ENCODE measurements at regions not wholly inside any gene's neighbourhood (a gene's known extent, or its start where the extent isn't known, plus 50 kb on each side); places are given as distances from the start of the nearest gene placed in this dataset.

DNA sequence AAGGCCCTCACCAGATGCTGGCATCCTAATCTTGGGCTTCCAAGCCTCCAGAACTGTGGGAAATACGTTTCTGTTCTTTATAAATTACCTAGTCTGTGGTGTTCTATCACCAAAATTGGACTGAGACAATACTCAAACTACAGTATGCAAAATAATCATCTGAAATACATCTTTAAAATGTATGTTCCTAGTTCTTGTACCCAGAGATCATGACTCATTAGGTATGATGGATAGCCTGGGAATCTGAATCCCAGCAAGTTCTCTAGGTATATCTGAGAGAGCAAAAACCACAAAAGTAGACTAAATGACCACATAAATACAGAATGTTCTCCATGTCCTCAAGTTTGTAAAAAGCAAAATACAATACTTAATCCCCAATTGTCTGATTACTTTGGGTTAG lies 166.3 kb downstream of the YIPF5 start:
- Histone ChIP-seq H3K4me3 (replicated peaks; ENCODE audit: low read depth, low read length) (no peak overlapping the region), H3K36me3 (ENCODE audit: control insufficient read depth, insufficient read depth, low read length) (no peaks in the 10 kb centered on the region), H3K27me3 (replicated peaks; ENCODE audit: control insufficient read depth, insufficient read depth, low read length) (no peaks in the 10 kb centered on the region)
- TF ChIP-seq, protein P1, sequence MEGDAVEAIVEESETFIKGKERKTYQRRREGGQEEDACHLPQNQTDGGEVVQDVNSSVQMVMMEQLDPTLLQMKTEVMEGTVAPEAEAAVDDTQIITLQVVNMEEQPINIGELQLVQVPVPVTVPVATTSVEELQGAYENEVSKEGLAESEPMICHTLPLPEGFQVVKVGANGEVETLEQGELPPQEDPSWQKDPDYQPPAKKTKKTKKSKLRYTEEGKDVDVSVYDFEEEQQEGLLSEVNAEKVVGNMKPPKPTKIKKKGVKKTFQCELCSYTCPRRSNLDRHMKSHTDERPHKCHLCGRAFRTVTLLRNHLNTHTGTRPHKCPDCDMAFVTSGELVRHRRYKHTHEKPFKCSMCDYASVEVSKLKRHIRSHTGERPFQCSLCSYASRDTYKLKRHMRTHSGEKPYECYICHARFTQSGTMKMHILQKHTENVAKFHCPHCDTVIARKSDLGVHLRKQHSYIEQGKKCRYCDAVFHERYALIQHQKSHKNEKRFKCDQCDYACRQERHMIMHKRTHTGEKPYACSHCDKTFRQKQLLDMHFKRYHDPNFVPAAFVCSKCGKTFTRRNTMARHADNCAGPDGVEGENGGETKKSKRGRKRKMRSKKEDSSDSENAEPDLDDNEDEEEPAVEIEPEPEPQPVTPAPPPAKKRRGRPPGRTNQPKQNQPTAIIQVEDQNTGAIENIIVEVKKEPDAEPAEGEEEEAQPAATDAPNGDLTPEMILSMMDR (IDR thresholded peaks at IDR 0.05; ENCODE audit: insufficient read depth, low read length, poor library complexity, severe bottlenecking), result no peak
- no peak for DNase-seq (ENCODE audit: extremely low read depth, insufficient read length)

DNA sequence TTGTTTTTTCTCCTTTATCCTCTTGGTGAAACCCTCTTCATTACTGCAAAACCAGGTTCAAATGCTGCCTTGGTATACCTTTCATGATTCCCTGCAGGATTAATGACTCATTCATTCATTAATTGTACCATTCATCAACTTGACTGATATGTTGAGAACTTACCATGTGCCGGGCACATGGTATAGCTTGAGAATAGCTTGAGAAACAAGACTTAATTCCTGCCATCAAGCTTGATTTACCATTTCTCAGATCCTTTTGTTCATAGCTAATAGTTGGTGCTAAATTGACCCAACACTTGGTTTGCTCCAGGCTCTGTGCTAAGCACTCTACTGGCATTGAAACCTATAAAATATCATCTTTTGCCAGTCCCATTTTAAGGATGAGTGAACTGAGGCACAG lies 165.7 kb downstream of the YIPF5 start:
- no peaks in the 10 kb centered on the region for H3K36me3 ChIP-seq (ENCODE audit: control insufficient read depth, insufficient read depth, low read length)
- DNase-seq (ENCODE audit: extremely low read depth, insufficient read length), result no peak
- H3K27me3 ChIP-seq (replicated peaks; ENCODE audit: control insufficient read depth, insufficient read depth, low read length), result no peaks in the 10 kb centered on the region
- TF ChIP-seq, protein P1 (IDR thresholded peaks at IDR 0.05; ENCODE audit: insufficient read depth, low read length, poor library complexity, severe bottlenecking), result no peak
- no peak overlapping the region for H3K4me3 ChIP-seq (replicated peaks; ENCODE audit: low read depth, low read length)

DNA sequence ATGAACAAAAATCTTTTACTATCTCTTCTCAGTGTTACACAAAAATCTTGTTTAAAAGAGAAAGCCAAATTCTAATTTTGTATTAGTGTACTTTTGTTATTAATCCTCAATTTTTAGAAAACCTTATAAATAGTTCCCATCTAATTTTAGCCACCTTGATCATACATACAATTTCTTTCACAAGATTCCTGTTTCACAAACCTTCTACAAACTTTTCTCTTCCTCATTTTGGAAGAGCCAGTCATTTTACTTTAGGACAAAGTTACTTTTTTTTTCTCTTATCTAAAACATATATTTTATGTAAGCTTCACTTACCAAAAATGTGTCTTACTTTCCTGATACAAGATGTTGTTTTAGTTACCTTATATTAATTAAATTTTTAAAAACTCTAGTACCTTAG lies 161.3 kb downstream of the YIPF5 start:
- TF ChIP-seq, protein P1 (IDR thresholded peaks at IDR 0.05; ENCODE audit: insufficient read depth, low read length, poor library complexity, severe bottlenecking), result no peak
- no peak overlapping the region for H3K4me3 ChIP-seq (replicated peaks; ENCODE audit: low read depth, low read length)
- DNase-seq (ENCODE audit: extremely low read depth, insufficient read length), result no peak
- H3K36me3 ChIP-seq (ENCODE audit: control insufficient read depth, insufficient read depth, low read length), result no peaks in the 10 kb centered on the region
- H3K27me3 ChIP-seq (replicated peaks; ENCODE audit: control insufficient read depth, insufficient read depth, low read length), result no peaks in the 10 kb centered on the region

DNA sequence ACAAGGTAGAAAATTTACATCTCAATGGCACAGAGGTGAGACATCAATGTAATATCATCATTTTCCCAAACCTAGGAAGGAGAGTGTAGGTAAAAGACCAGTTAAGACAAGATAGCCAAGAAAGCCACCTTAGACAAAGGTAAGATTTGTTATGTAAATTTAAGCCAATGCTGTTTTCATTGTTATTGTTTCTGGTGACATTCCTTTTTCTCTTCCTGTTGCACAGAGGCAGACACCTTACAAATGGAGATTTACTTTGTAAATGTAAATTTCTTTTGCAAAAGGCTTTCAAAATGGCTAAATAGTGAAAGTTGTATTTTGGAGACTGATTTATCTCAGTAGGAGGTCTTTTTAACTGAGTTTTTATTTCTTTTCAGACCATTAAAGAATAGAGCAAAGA lies 159.1 kb downstream of the YIPF5 start:
- Histone ChIP-seq H3K36me3 (ENCODE audit: control insufficient read depth, insufficient read depth, low read length) (no peaks in the 10 kb centered on the region), H3K27me3 (replicated peaks; ENCODE audit: control insufficient read depth, insufficient read depth, low read length) (no peaks in the 10 kb centered on the region), H3K4me3 (replicated peaks; ENCODE audit: low read depth, low read length) (no peak overlapping the region)
- TF ChIP-seq, protein P1 (IDR thresholded peaks at IDR 0.05; ENCODE audit: insufficient read depth, low read length, poor library complexity, severe bottlenecking), result no peak
- no peak for DNase-seq (ENCODE audit: extremely low read depth, insufficient read length)

DNA sequence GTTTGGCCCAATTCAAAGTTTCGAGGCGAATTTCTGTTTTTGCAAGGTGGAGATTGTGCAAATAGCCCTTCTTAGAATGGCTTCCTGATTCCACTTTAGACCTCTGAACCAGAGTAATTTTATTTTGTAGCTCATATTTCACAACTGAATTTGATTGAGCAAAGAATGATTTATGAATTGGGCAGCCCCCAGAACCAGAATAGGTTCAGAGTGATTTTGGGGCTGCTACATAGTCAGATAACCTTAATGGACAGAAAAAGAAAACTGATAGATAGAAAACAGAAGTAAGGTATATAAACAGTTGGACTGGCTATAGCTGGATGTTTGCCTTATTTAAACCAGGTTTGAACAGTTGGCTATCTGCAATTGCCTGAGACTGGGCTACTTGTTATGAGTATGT lies 156.6 kb downstream of the YIPF5 start:
- TF ChIP-seq, protein P1 (IDR thresholded peaks at IDR 0.05; ENCODE audit: insufficient read depth, low read length, poor library complexity, severe bottlenecking), result no peak
- no peaks in the 10 kb centered on the region for H3K27me3 ChIP-seq (replicated peaks; ENCODE audit: control insufficient read depth, insufficient read depth, low read length)
- H3K36me3 ChIP-seq (ENCODE audit: control insufficient read depth, insufficient read depth, low read length), result no peaks in the 10 kb centered on the region
- H3K4me3 ChIP-seq (replicated peaks; ENCODE audit: low read depth, low read length), result no peak overlapping the region
- DNase-seq (ENCODE audit: extremely low read depth, insufficient read length), result no peak

DNA sequence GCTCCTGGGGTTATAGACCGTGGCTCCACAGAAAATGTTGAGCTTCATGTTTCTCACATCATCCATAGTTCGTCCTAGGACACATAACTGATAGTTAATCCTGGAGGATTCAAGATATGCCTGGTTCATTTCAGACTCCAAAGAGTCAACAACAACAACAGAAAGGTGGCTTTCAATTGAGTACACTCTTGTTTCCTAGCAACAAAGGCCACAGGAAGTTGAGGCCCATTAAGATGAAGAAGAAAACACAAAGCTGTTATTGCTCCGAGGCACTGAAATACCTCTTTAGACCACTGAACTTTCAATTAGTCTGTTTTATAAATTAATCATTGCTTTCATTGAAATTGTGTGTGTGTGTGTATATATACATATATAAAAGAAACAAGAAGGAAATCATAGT lies 154.5 kb downstream of the YIPF5 start:
- H3K4me3 ChIP-seq (replicated peaks; ENCODE audit: low read depth, low read length), result no peak overlapping the region
- TF ChIP-seq, protein P1 (IDR thresholded peaks at IDR 0.05; ENCODE audit: insufficient read depth, low read length, poor library complexity, severe bottlenecking), result no peak
- no peak for DNase-seq (ENCODE audit: extremely low read depth, insufficient read length)

More for the DNA sequence above, 154.5 kb downstream of the YIPF5 start:
- Histone ChIP-seq H3K27me3 (replicated peaks; ENCODE audit: control insufficient read depth, insufficient read depth, low read length) (no peaks in the 10 kb centered on the region), H3K36me3 (ENCODE audit: control insufficient read depth, insufficient read depth, low read length) (no peaks in the 10 kb centered on the region)
